Endodermal cell (in vitro differentiated cells): ENCODE measurements at regions not wholly inside any gene's neighbourhood (a gene's known extent, or its start where the extent isn't known, plus 50 kb on each side); places are given as distances from the start of the nearest gene placed in this dataset.

Experiments
- DNase-seq: peaks from one replicate; pipeline ENCODE4 v3.0.0-alpha.2; 2017
- H3K27ac ChIP-seq: 2 replicates; pipeline ENCODE4 v1.5.1; 2013; ENCODE audit warnings: mild to moderate bottlenecking, low read depth, low read length, moderate library complexity
- H3K27me3 ChIP-seq: 2 replicates; pipeline ENCODE4 v1.6.1; 2013; ENCODE audit warnings: mild to moderate bottlenecking, low read length, moderate library complexity; ENCODE audit not compliant: insufficient read depth, control insufficient read depth, poor library complexity, severe bottlenecking
- H3K36me3 ChIP-seq: 2 replicates; pipeline ENCODE4 v1.7.0; 2013; ENCODE audit warnings: mild to moderate bottlenecking, low read length, moderate library complexity; ENCODE audit not compliant: control insufficient read depth, insufficient read depth
- H3K4me1 ChIP-seq: one replicate; pipeline ENCODE4 v1.7.0; 2013; ENCODE audit warnings: low read length; ENCODE audit not compliant: control insufficient read depth, insufficient read depth
- H3K4me3 ChIP-seq: 2 replicates; pipeline ENCODE4 v1.5.1; 2013; ENCODE audit warnings: mild to moderate bottlenecking, low read length, moderate library complexity
- H3K9ac ChIP-seq: 2 replicates; pipeline ENCODE4 v1.6.1; 2013; ENCODE audit warnings: mild to moderate bottlenecking, low read length, moderate library complexity; ENCODE audit not compliant: poor library complexity, severe bottlenecking; ENCODE audit errors: extremely low read depth
- H3K9me3 ChIP-seq: 2 replicates; pipeline ENCODE4 v1.6.1; 2013; ENCODE audit warnings: mild to moderate bottlenecking, low read length, moderate library complexity; ENCODE audit not compliant: control insufficient read depth
- H3K27ac Mint-ChIP-seq: 2 replicates; pipeline ENCODE4 v1.8.0; 2020; ENCODE audit warnings: mixed read lengths
- H3K27me3 Mint-ChIP-seq: 2 replicates; pipeline ENCODE4 v1.8.0; 2021; ENCODE audit warnings: mild to moderate bottlenecking, mixed read lengths; ENCODE audit not compliant: insufficient read depth
- H3K36me3 Mint-ChIP-seq: 2 replicates; pipeline ENCODE4 v1.8.0; 2020; ENCODE audit warnings: low read depth, mixed read lengths
- H3K4me1 Mint-ChIP-seq: 2 replicates; pipeline ENCODE4 v1.8.0; 2020; ENCODE audit warnings: mixed read lengths
- H3K4me3 Mint-ChIP-seq: 2 replicates; pipeline ENCODE4 v1.8.0; 2020; ENCODE audit warnings: mild to moderate bottlenecking, moderate library complexity, mixed read lengths
- H3K9me3 Mint-ChIP-seq: 2 replicates; pipeline ENCODE4 v1.8.0; 2020; ENCODE audit warnings: mild to moderate bottlenecking, mixed read lengths
- CTCF ChIP-seq: fragments of 200-600 bp; sonication (generic); conservative IDR thresholded peaks from 2 replicates; pipeline ENCODE4 v1.5.0; 2021; ENCODE audit warnings: antibody characterized with exemption, mild to moderate bottlenecking
- WGBS, 2 experiments: methylation state at CpG; one replicate each; pipeline versions ENCODE4 v1.1.5 to v1.1.7; 2013; ENCODE audit warnings: missing lambda C conversion rate in 2 of 2, mixed read lengths in 1 of 2; ENCODE audit not compliant: insufficient coverage in 1 of 2, insufficient read length in 1 of 2; 5-methylcytosine and 5-hydroxymethylcytosine counted together

- Mint-ChIP-seq H3K36me3 (no peaks in the 10 kb centered on the region), H3K27me3 (no peaks in the 10 kb centered on the region), H3K27ac (no peak overlapping the region), H3K4me1 (no peaks in the 10 kb centered on the region), H3K9me3 (no peaks in the 10 kb centered on the region), H3K4me3 (no peak overlapping the region)
- no peak for DNase-seq
- Histone ChIP-seq H3K9ac (no peak overlapping the region), H3K27me3 (no peaks in the 10 kb centered on the region), H3K4me1 (no peaks in the 10 kb centered on the region), H3K36me3 (no peaks in the 10 kb centered on the region), H3K9me3 (no peaks in the 10 kb centered on the region), H3K4me3 (no peak overlapping the region), H3K27ac (no peak overlapping the region)
- 80 to 98% methylated on average over 1 to 2 of the region's 2 CpGs for whole genome bisulfite sequencing, 2 experiments
- peak; percentile 57 for TF ChIP-seq CTCF
Observed at GRCh38 chr5:143499480-143500114, 96.1 kb upstream of the NR3C1 start.

DNA sequence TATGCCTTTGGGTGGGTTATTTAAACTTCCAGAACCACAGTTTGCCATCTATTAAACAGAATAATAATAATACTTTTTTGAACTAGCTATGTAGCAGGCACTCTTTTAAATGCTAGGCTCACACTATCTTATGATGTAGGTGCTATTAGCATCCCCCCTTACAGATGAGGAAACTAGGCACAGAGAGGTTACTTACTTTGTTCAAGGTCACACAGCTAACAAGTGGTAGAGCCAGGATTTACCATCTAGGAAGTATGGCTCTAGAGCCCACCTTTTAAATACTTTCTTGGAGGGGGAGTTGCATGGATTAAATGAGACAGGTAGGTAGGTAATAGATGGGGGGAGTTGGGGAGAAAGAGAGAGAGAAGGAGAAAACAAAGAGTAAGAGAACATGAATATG is 95.3 kb upstream of the NR3C1 start:
- no peaks in the 10 kb centered on the region for H3K4me1 ChIP-seq
- TF ChIP-seq CTCF: no peak
- DNase-seq: no peak
- Mint-ChIP-seq H3K27ac (no peak overlapping the region), H3K9me3 (no peaks in the 10 kb centered on the region), H3K4me3 (no peak overlapping the region), H3K4me1 (no peaks in the 10 kb centered on the region), H3K27me3 (no peaks in the 10 kb centered on the region), H3K36me3 (no peaks in the 10 kb centered on the region)
- no peak overlapping the region for H3K4me3 ChIP-seq
- H3K9me3 ChIP-seq: no peaks in the 10 kb centered on the region
- no peaks in the 10 kb centered on the region for H3K36me3 ChIP-seq
- H3K9ac ChIP-seq: no peak overlapping the region
- H3K27ac ChIP-seq: no peak overlapping the region
- H3K27me3 ChIP-seq: no peaks in the 10 kb centered on the region

- H3K27me3 Mint-ChIP-seq: no peaks in the 10 kb centered on the region
- H3K27ac ChIP-seq: no peak overlapping the region
- no peaks in the 10 kb centered on the region for H3K27me3 ChIP-seq
- H3K4me3 ChIP-seq: no peak overlapping the region
- DNase-seq: no peak
- H3K27ac Mint-ChIP-seq: no peak overlapping the region
- no peaks in the 10 kb centered on the region for H3K9me3 ChIP-seq
- H3K36me3 ChIP-seq: no peaks in the 10 kb centered on the region
- no peaks in the 10 kb centered on the region for H3K4me1 ChIP-seq
- TF ChIP-seq CTCF: no peak
- H3K4me3 Mint-ChIP-seq: no peak overlapping the region
- H3K9ac ChIP-seq: no peak overlapping the region
- H3K4me1 Mint-ChIP-seq: no peaks in the 10 kb centered on the region
- H3K9me3 Mint-ChIP-seq: no peaks in the 10 kb centered on the region
- H3K36me3 Mint-ChIP-seq: no peaks in the 10 kb centered on the region
Observed at GRCh38 chr5:143497749-143498148, 94.3 kb upstream of the NR3C1 start.
